ENCODE measurements at regions not wholly inside any gene's neighbourhood (a gene's known extent, or its start where the extent isn't known, plus 50 kb on each side); places are given as distances from the start of the nearest gene placed in this dataset.

GRCh38 chr7:92904244-92905131 is 68.1 kb upstream of the CDK6 start:
- H2BK12ac ChIP-seq (ENCODE audit: low read depth, low read length): no peak overlapping the region
- H3K14ac ChIP-seq (ENCODE audit: insufficient read length): no peak overlapping the region
- H3K27ac ChIP-seq (ENCODE audit: low read depth, low read length): no peak overlapping the region
- no peaks in the 10 kb centered on the region for H3K36me3 ChIP-seq (ENCODE audit: control insufficient read depth in 2 of 4, insufficient read depth in 4 of 4, low read length in 3 of 4)
- H3K18ac ChIP-seq (ENCODE audit: extremely low read depth, low read length): no peak overlapping the region
- TF ChIP-seq MAX (IDR thresholded peaks at IDR 0.05) (0 out of 2 replicates have a peak, but pooled peaks have one; percentile 47), FOSL1 (IDR thresholded peaks at IDR 0.05; ENCODE audit: insufficient read depth, low read depth, low read length) (no peak), SP2 (IDR thresholded peaks at IDR 0.05; ENCODE audit: low read length) (no peak)
- H3K27me3 ChIP-seq (replicated peaks in 1 of 4; ENCODE audit: control insufficient read depth in 3 of 4, extremely low read depth in 1 of 4, insufficient read depth in 3 of 4, low read length in 3 of 4): no peaks in the 10 kb centered on the region
- H2BK15ac ChIP-seq (ENCODE audit: low read length): peak overlapping the region; percentile 75; the same call in 1 of the 2 replicates
- no peak for DNase-seq (ENCODE audit: low read depth in 1 of 2, low spot score in 2 of 2)
- no peaks in the 10 kb centered on the region for H3K23me2 ChIP-seq (ENCODE audit: low read depth, low read length)
- H3K56ac ChIP-seq (replicated peaks; ENCODE audit: insufficient read length, low read depth, low read length): no peak overlapping the region
- POLR2A ChIA-PET (ENCODE audit: partially characterized antibody): no interaction called here
- H3K4ac ChIP-seq (replicated peaks; ENCODE audit: insufficient read length, low read depth, low read length): no peak overlapping the region
- H4K8ac ChIP-seq (ENCODE audit: extremely low read depth, insufficient read depth, low read length): no peak overlapping the region
- H4K20me1 ChIP-seq (replicated peaks in 1 of 2; ENCODE audit: control insufficient read depth in 1 of 2, insufficient read depth in 2 of 2, low read length in 2 of 2): no peaks in the 10 kb centered on the region
- no peak overlapping the region for H3K4me2 ChIP-seq (ENCODE audit: insufficient read depth in 1 of 2, low read depth in 2 of 2, low read length in 2 of 2)
- no peak overlapping the region for H4K91ac ChIP-seq (replicated peaks; ENCODE audit: insufficient read length, low read length)
- no peak overlapping the region for H2BK20ac ChIP-seq (ENCODE audit: low read length)
- H3K23ac ChIP-seq (ENCODE audit: insufficient read length): no peak overlapping the region
- no peak overlapping the region for H2BK120ac ChIP-seq (replicated peaks; ENCODE audit: low read depth, low read length)
- no peak for FAIRE-seq
- no peak overlapping the region for H2BK5ac ChIP-seq (ENCODE audit: low read depth, low read length)
- no peaks in the 10 kb centered on the region for H3K79me1 ChIP-seq (ENCODE audit: low read depth, low read length)
- H4K5ac ChIP-seq (ENCODE audit: insufficient read length, low read depth, low read length): no peak overlapping the region
- H3K4me1 ChIP-seq (replicated peaks in 1 of 4; ENCODE audit: control insufficient read depth in 3 of 4, insufficient read depth in 4 of 4, low read length in 3 of 4): no peaks in the 10 kb centered on the region; a peak in 1 of 7 replicates
- no peak overlapping the region for H3K4me3 ChIP-seq (ENCODE audit: extremely low read depth in 1 of 4, insufficient read depth in 2 of 4, low read depth in 3 of 4, low read length in 4 of 4)
- no peaks in the 10 kb centered on the region for H3K79me2 ChIP-seq (ENCODE audit: control insufficient read depth in 1 of 2, insufficient read depth in 2 of 2, low read length in 2 of 2)
- 80% methylated on average over 7 of the region's 7 CpGs; no CpG with 5 or more reads in 1 of the 2 experiments for WGBS, 2 experiments (ENCODE audit: extremely low coverage in 1 of 2, insufficient coverage in 1 of 2, insufficient read length in 1 of 2, insufficient replicate concordance in 2 of 2, low coverage in 1 of 2, low lambda C conversion rate in 2 of 2, missing lambda C conversion rate in 1 of 2)
- H2AK5ac ChIP-seq (ENCODE audit: low read depth, low read length): no peak overlapping the region
- CTCF ChIA-PET (ENCODE audit: partially characterized antibody): interaction anchor here (1.1 to 1.5 kb wide), 3 partner anchors 24 to 315 kb away, joined by 3 read pairs; partner anchors contain the start of gene FAM133B
- H2AFZ ChIP-seq (ENCODE audit: low read length): no peak overlapping the region
- no peak overlapping the region for H3K9ac ChIP-seq (replicated peaks in 1 of 4; ENCODE audit: extremely low read depth in 1 of 4, low read depth in 3 of 4, low read length in 3 of 4)
- no peaks in the 10 kb centered on the region for H3K9me3 ChIP-seq (ENCODE audit: insufficient read depth in 2 of 2, low read depth in 1 of 2, low read length in 1 of 2)
